ENCODE measurements at regions not wholly inside any gene's neighbourhood (a gene's known extent, or its start where the extent isn't known, plus 50 kb on each side); places are given as distances from the start of the nearest gene placed in this dataset.

DNA sequence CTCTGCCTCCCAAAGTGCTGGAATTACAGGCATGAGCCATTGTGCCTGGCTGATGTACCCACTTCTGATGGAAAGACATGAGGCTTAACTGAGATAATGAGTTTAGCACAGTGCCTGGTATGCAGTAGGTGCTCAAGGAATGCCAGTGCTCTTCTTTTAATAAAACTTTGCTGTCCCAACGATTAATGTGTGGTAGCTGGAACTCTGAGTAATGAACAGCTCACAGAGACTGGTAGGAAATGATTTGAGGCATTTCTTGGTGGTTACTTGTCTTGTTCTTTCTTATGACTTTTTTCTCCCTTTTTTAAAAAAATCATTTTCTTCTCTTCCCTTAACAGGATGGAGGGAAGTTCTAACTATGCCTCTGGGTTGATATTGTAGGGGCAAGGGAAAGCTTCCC lies 235.7 kb upstream of the PWP1 start:
- DNase-seq, result no peak

DNA sequence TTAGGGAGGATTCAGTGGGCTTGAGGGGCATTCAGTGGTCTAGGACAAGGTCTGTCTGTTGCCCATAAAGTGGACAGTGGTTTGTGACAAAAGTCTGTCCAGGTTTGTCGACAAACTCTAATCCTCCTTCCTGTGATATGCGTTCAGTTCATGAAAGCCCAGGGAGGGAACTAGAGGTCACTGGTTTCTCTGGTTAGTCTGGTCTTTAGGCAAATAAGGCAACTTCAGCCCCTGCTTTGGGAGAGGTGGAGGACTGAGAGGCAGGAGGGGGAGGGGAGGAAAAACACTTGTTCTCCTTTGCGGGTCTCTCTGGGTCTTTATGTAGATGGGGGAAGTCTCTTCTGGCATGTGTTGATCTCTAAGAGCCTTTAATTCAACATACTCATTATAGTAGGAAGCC lies 235.1 kb upstream of the PWP1 start:
- DNase-seq, result no peak

- DNase-seq, result no peak
These were observed 234.4 kb upstream of the PWP1 start for GRCh38 chr12:107451246-107451645.

GRCh38 chr12:107454109-107454830 lies 231.3 kb upstream of the PWP1 start:
- DNase-seq, result no peak

DNA sequence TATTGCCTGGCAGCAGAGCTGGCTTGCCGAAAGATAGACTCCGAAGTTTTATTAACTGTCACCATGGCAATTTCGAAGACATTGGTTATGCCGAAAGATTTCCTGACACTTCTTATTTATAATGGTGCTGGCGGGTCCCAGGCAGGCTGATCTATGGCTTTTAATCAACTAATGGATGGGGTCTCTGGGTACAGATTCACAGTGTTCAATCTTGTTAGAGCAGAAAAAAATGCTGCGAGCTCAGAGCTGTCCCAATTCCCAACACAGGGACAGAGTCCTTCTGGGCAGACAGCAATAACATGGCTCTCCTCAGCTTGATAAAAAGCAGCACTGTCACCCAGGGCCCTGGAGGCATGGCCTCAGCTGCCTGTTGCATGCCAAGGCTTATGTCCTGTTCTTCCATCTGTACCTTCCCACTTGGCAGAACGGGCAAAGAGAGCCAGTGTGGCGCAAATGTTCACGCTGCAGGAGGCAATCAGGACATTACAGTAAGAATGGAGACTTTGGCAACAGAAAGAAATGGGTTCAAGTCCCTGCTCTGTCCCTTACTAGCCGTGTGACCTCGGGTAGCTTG lies 228.2 kb upstream of the PWP1 start:
- no peak for DNase-seq

GRCh38 chr12:107458163-107458562 lies 227.4 kb upstream of the PWP1 start:
- DNase-seq, result no peak

- DNase-seq, result no peak
These were observed 226.6 kb upstream of the PWP1 start for GRCh38 chr12:107458990-107459389.

- DNase-seq, result no peak
These were observed 226.0 kb upstream of the PWP1 start for GRCh38 chr12:107459641-107460040.

DNA sequence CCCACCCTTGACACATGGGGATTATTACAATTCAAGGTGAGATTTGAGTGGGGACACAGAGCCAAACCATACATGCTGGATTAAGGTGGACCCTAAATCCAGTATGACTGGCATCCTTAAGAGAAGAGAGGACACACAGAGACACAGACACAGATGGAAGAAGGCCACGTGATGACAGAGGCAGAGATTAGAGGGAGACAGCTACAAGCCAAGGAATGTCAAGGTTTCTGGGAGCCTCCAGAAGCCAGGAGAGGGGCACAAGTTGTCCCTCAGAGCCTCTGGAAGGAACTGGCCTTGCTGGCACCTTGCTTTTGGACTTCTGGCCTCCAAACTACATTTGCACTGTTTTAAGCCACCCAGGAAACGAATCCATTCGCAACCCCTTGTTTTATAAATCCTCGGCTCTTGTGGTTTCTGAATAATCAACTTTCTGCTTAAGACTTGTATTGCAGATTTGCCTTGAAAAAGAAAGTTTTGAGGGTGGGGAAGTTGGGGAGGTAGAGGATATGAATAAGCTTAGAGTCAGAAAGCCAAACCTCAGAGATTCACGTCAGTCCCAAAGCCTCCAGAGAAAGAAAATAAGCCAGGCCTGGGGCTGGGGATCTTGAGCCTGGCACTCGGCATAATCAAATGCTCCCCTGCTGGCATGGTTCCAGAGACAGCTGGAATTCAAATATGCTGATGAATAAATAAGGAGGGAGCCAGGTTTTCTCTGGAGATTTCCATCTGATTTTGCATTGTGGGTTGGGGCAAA lies 224.2 kb upstream of the PWP1 start:
- no peak for DNase-seq

DNA sequence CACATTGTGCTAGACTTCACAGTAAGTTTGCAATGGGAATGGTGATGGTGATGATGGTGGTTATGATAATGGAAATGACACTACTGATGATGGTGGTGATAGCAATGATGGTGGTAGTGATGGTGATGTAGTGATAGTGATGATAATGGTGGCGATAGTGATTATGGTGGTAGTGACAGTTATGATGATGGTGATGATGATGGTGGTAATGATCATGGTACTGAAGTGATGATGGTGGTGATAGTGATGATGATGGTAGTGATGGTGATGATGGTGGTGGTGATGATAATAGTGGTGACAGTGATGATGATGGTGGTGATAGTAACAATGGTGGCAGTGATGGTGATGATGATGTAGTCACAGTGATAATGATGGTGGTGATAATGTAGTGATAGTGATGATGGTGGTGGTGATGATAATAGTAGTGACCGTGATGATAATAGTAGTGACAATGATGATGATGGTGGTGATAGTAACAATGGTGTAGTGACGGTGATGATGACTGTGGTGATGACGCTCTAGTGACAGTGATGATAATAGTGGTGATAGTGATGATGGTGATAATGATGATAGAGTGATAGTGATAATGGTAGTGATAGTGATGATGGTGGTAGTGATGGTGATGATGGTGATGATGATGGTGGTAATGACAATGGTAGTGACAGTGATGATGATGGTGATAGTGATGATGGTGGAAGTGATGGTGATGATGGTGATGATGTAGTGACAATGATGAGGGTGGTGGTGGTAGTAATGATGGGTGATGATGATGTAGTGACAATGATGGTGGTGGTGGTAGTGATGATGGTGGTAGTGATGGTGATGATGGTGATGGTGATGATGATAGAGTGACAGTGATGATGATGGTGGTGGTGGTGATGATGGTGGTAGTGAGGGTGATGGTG lies 222.9 kb upstream of the PWP1 start:
- DNase-seq, result no peak

DNA sequence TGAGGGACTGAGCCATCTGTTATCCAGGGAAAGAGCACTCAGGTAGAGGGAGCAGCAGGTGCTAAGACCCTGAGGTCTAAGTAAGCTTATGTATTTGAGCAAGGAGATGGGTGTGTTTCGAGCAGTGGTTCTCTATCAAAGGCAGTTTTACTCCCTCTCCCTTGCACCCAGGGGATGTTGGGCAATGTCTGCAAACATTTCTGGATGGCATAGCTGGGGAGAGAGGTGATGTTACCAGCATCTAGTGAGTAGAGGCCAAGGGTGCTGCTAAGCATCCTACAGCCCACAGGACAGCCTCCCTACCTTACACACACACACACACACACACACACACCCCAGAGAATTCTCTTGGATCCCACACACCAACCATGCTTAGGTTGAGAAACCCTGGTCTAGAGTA lies 221.0 kb upstream of the PWP1 start:
- no peak for DNase-seq

GRCh38 chr12:107465625-107466024 lies 220.0 kb upstream of the PWP1 start:
- no peak for DNase-seq

DNA sequence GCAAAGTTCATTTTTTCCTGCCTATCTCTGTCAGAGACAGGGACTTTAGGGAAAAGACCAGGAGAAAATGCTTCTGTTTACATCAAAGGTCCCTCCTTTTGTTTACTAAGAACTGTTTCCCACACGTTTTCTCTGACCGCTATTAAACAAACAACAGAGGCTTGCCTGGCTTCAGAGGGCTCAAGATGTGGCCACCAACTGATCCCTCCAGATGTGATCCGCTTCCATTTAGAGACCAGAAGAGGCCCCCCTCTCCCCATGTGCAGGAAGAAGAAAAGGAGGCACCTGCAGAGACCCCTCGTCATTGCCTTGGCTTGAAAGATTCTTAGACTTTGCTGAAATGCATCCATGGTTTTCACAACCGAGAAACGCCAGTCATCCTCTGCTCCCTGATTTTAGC lies 217.9 kb upstream of the PWP1 start:
- no peak for DNase-seq

DNA sequence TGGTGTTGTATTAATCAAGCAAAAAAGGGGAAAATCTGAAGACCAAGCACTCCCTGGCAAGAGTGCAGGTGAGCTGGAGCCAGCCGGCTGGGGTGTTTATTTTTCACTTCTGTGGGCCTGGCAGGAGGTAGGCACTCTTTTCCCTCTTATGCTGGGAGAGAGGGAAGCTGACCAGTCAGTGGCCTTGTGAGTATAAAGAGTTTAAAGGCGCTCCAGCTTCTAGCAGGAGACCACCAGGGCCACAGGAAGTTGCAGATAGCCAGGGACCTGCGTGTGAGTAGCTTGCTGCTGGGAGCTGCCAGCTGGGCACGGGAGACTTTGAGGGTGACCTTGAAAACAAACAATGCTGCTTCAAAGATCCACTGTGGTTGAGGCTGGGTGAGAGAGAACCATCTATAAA lies 217.4 kb upstream of the PWP1 start:
- DNase-seq, result no peak

DNA sequence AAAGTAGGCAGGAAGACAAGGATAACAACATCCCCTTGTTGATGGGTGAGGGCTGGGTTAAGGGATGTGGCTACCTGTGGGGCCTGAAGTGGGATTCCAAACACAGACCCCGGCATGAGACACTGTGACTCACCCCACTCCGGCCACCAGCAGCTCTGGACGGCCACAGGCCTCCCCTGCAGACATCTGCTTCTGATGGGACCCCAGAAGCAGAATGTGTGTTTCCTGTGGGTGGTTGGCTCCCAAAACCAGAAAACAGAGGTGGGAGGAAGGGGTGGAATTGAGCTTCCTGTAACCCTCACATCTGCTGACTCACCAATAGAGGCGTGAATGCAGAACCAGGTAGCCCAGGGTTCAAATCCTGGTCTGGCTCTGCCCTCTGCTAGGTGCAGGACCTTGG lies 216.6 kb upstream of the PWP1 start:
- DNase-seq, result no peak

DNA sequence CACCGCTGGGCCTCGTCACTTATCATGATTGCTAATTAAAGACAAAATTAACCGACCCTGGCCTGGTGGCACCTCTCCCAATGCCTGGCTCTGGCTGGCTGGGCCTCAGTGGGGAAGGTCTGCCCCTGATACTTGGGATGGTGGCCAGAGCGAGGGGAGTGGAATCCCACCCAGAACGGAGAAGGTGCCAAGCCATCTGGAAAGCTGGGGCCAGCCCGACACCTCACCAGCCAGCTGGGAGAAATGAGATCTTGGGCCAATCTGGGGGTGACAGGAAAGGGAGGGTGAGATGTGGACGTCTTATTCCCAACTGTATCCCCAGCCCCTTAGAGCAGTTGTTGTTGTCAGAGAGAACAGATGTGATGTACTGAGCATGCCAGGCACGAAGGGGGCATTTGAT lies 215.0 kb upstream of the PWP1 start:
- DNase-seq, result no peak

GRCh38 chr12:107472308-107472707 lies 213.3 kb upstream of the PWP1 start:
- DNase-seq, result no peak

DNA sequence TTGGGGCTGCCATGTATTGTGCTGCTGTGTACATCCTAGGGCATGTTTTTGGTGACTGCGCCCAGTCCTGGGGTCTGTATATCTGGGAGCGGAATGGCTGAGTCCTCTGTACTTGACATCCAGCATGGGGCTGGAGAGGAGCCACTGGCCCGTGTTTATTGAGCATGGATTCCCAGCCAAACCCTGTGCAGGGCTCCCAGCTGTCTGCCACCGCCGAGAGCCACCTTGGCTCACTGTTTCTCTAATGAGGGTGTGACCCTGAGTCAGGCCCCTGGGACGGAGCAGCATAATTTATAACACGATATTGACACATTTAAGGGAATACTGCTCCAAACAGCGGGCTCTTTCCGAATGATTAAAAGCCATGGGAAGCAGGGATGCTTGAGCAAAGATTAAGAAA lies 211.5 kb upstream of the PWP1 start:
- no peak for DNase-seq

- no peak for DNase-seq
These were observed 210.7 kb upstream of the PWP1 start for GRCh38 chr12:107474639-107475539.

GRCh38 chr12:107475900-107476299 lies 209.7 kb upstream of the PWP1 start:
- DNase-seq, result no peak

- DNase-seq, result no peak
These were observed 208.6 kb upstream of the PWP1 start for GRCh38 chr12:107477018-107477417.

DNA sequence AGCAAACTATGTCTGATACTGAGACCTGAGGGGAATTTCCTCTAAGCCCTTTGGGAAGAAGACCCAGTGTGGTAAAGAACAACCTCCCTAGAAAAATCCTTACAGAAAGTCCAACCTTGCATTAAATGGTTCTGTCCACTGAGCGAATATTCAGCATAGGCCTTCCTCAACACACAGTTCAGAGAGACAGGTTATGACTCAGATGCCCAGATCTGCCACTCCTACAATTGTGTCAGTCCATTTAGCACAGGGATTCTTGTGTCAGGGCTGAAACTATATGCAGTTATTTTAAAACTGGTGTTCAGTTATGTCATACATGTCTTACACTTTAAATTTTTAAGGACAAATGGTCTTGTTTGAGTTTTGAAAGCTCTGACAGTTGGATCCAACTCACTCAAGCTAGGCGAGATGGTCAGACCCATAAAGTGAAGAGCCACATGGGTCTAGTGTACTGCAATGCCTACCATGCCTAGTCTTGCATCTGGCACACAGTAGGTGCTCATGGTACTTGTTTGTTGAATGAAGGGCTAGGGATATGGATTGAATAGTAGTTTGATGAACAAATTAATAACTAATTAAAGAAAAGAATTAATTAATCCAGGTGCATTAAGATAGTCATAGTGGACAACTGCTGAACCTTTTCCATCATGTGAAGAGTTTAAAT lies 207.5 kb upstream of the PWP1 start:
- peak; percentile 17 for DNase-seq
